Glomerular visceral epithelial cell (primary cell): ENCODE measurements at regions not wholly inside any gene's neighbourhood (a gene's known extent, or its start where the extent isn't known, plus 50 kb on each side); places are given as distances from the start of the nearest gene placed in this dataset.

Experiments used
- DNase-seq: peaks from one replicate; pipeline ENCODE4 v3.0.0-alpha.2; 2016; ENCODE audit errors: extremely low spot score

- no peak for DNase-seq
Observed at GRCh38 chr10:123494301-123494808, 171.8 kb upstream of the GPR26 start.

GRCh38 chr10:123496375-123496774, 169.8 kb upstream of the GPR26 start:
- no peak for DNase-seq

GRCh38 chr10:123496996-123497660, 169.0 kb upstream of the GPR26 start:
- DNase-seq: no peak

- DNase-seq: no peak
Observed at GRCh38 chr10:123500110-123500509, 166.0 kb upstream of the GPR26 start.

GRCh38 chr10:123501148-123501547, 165.0 kb upstream of the GPR26 start:
- DNase-seq: no peak

- DNase-seq: no peak
Observed at GRCh38 chr10:123502983-123503382, 163.2 kb upstream of the GPR26 start.

- no peak for DNase-seq
Observed at GRCh38 chr10:123506455-123506854, 159.7 kb upstream of the GPR26 start.

- no peak for DNase-seq
Observed at GRCh38 chr10:123507298-123507697, 158.9 kb upstream of the GPR26 start.

- DNase-seq: no peak
Observed at GRCh38 chr10:123509338-123509737, 156.8 kb upstream of the GPR26 start.

- no peak for DNase-seq
Observed at GRCh38 chr10:123512901-123513775, 153.0 kb upstream of the GPR26 start.

GRCh38 chr10:123513870-123514269, 152.3 kb upstream of the GPR26 start:
- no peak for DNase-seq

- DNase-seq: no peak
Observed at GRCh38 chr10:123514996-123515395, 151.2 kb upstream of the GPR26 start.

GRCh38 chr10:123515661-123516060, 150.5 kb upstream of the GPR26 start:
- DNase-seq: no peak

- no peak for DNase-seq
Observed at GRCh38 chr10:123516291-123516690, 149.9 kb upstream of the GPR26 start.

- DNase-seq: no peak
Observed at GRCh38 chr10:123517426-123517825, 148.7 kb upstream of the GPR26 start.

GRCh38 chr10:123517901-123518300, 148.3 kb upstream of the GPR26 start:
- DNase-seq: no peak

GRCh38 chr10:123518765-123519164, 147.4 kb upstream of the GPR26 start:
- no peak for DNase-seq

- no peak for DNase-seq
Observed at GRCh38 chr10:123519861-123520260, 146.3 kb upstream of the GPR26 start.

- no peak for DNase-seq
Observed at GRCh38 chr10:123521076-123521475, 145.1 kb upstream of the GPR26 start.

- DNase-seq: no peak
Observed at GRCh38 chr10:123521556-123521955, 144.6 kb upstream of the GPR26 start.

- DNase-seq: no peak
Observed at GRCh38 chr10:123522702-123523312, 143.3 kb upstream of the GPR26 start.

- DNase-seq: no peak
Observed at GRCh38 chr10:123523833-123524232, 142.3 kb upstream of the GPR26 start.
